ENCODE measurements at regions not wholly inside any gene's neighbourhood (a gene's known extent, or its start where the extent isn't known, plus 50 kb on each side); places are given as distances from the start of the nearest gene placed in this dataset.

DNA sequence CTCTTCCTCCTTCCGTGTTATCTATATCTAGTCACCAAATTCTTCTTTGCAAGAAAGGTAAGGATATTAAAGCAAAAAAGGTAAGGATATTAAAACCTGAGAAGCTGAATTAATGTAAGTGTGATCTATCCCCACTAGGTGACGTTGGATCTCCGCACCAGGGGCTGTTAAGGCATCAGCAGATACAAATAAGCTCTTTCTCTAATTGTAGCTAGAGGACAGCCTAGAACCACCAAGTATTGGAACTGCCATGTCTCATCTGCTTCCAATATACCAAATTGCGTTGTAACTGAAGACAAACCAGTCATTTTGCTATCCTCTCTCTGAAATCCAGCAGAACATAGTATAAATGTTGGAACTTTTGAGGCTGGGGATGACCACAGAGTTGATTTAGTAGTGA, 471.2 kb upstream of the TGFBR2 start:
- intact Hi-C loops (cut with micrococcal nuclease; ENCODE audit: unreplicated experiment) = no loop called here

DNA sequence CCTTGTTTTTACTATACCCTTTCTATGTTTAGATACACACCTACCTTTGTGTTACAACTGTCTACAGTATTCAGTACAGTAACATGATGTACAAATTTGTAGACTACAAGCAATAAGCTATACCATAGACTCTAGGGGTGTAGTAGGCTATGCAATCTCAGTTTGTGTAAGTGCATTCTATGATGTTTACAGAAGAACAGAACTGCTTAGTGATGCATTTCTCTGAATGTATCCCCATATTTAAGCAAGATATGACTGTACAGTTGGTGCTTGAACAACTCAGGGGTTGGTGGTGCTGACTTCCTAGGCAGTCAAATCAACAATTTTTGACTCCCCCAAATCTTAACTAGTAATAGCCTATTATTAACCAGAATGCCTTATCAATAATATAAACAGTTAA, 467.1 kb upstream of the TGFBR2 start:
- no peaks in the 10 kb centered on the region for H3K9me3 ChIP-seq (ENCODE audit: control insufficient read depth, insufficient read depth, low read depth, low read length)
- ATAC-seq = no peak
- TF ChIP-seq TCF7L2 (IDR thresholded peaks at IDR 0.05; ENCODE audit: low read depth, low read length) = no peak
- TF ChIP-seq, protein P1, sequence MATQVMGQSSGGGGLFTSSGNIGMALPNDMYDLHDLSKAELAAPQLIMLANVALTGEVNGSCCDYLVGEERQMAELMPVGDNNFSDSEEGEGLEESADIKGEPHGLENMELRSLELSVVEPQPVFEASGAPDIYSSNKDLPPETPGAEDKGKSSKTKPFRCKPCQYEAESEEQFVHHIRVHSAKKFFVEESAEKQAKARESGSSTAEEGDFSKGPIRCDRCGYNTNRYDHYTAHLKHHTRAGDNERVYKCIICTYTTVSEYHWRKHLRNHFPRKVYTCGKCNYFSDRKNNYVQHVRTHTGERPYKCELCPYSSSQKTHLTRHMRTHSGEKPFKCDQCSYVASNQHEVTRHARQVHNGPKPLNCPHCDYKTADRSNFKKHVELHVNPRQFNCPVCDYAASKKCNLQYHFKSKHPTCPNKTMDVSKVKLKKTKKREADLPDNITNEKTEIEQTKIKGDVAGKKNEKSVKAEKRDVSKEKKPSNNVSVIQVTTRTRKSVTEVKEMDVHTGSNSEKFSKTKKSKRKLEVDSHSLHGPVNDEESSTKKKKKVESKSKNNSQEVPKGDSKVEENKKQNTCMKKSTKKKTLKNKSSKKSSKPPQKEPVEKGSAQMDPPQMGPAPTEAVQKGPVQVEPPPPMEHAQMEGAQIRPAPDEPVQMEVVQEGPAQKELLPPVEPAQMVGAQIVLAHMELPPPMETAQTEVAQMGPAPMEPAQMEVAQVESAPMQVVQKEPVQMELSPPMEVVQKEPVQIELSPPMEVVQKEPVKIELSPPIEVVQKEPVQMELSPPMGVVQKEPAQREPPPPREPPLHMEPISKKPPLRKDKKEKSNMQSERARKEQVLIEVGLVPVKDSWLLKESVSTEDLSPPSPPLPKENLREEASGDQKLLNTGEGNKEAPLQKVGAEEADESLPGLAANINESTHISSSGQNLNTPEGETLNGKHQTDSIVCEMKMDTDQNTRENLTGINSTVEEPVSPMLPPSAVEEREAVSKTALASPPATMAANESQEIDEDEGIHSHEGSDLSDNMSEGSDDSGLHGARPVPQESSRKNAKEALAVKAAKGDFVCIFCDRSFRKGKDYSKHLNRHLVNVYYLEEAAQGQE (IDR thresholded peaks at IDR 0.05; ENCODE audit: insufficient read depth in 1 of 2, low read depth in 2 of 2, low read length in 1 of 2) = no peak
- TF ChIP-seq, protein P2, sequence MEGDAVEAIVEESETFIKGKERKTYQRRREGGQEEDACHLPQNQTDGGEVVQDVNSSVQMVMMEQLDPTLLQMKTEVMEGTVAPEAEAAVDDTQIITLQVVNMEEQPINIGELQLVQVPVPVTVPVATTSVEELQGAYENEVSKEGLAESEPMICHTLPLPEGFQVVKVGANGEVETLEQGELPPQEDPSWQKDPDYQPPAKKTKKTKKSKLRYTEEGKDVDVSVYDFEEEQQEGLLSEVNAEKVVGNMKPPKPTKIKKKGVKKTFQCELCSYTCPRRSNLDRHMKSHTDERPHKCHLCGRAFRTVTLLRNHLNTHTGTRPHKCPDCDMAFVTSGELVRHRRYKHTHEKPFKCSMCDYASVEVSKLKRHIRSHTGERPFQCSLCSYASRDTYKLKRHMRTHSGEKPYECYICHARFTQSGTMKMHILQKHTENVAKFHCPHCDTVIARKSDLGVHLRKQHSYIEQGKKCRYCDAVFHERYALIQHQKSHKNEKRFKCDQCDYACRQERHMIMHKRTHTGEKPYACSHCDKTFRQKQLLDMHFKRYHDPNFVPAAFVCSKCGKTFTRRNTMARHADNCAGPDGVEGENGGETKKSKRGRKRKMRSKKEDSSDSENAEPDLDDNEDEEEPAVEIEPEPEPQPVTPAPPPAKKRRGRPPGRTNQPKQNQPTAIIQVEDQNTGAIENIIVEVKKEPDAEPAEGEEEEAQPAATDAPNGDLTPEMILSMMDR (IDR thresholded peaks at IDR 0.05) = no peak
- TF ChIP-seq SIN3A (IDR thresholded peaks at IDR 0.05; ENCODE audit: borderline replicate concordance, insufficient read depth, low read depth, low read length) = no peak
- TF ChIP-seq POLR2AphosphoS5 (IDR thresholded peaks at IDR 0.05; ENCODE audit: low read depth, low read length) = no peak
- no peaks in the 10 kb centered on the region for H3K27me3 ChIP-seq (ENCODE audit: control insufficient read depth, insufficient read depth, low read length)
- intact Hi-C loops (cut with micrococcal nuclease; ENCODE audit: unreplicated experiment) = no loop called here
- CTCF ChIA-PET = interaction anchor here (0.6 to 0.7 kb wide), 2 partner anchors 20 to 94 kb away, joined by 3 to 10 read pairs; no protein-coding TSS in a partner anchor
- no peak overlapping the region for H3K4me3 ChIP-seq (ENCODE audit: low read depth in 2 of 2, low read length in 2 of 2)
- H3K4me1 ChIP-seq (ENCODE audit: control insufficient read depth, insufficient read depth, low read length) = no peaks in the 10 kb centered on the region
- H3K36me3 ChIP-seq (ENCODE audit: control insufficient read depth, insufficient read depth, low read length) = no peaks in the 10 kb centered on the region
- no TSS peak for BruUV-seq (replicated peaks)
- DNase-seq (ENCODE audit: low read depth, low spot score) = no peak
- in situ Hi-C loops (cut with HindIII; ENCODE audit: low pct_unique_long_range_greater_than_20kb, low sequenced_read_pairs) = no loop called here
- POLR2A ChIA-PET = no interaction called here
- H3K27ac ChIP-seq (ENCODE audit: low read length) = no peak overlapping the region

More for the DNA sequence above, 471.2 kb upstream of the TGFBR2 start:
- CTCF ChIA-PET = interaction anchor here (0.7 to 1.3 kb wide), 5 partner anchors 63 to 302 kb away, joined by 3 to 6 read pairs (median 3); no protein-coding TSS in a partner anchor
- Histone ChIP-seq H3K27me3 (ENCODE audit: control insufficient read depth, insufficient read depth, low read length) (no peaks in the 10 kb centered on the region), H3K4me1 (ENCODE audit: control insufficient read depth, insufficient read depth, low read length) (no peaks in the 10 kb centered on the region), H3K36me3 (ENCODE audit: control insufficient read depth, insufficient read depth, low read length) (no peaks in the 10 kb centered on the region), H3K4me3 (ENCODE audit: low read depth in 2 of 2, low read length in 2 of 2) (no peak overlapping the region), H3K27ac (ENCODE audit: low read length) (no peak overlapping the region), H3K9me3 (ENCODE audit: control insufficient read depth, insufficient read depth, low read depth, low read length) (no peaks in the 10 kb centered on the region)
- DNase-seq (ENCODE audit: low read depth, low spot score) = peak; percentile 32
- POLR2A ChIA-PET = no interaction called here
- no TSS peak for BruUV-seq (replicated peaks)
- TF ChIP-seq TCF7L2 (IDR thresholded peaks at IDR 0.05; ENCODE audit: low read depth, low read length) (no peak), POLR2AphosphoS5 (IDR thresholded peaks at IDR 0.05; ENCODE audit: low read depth, low read length) (no peak)
- TF ChIP-seq, protein P2 (IDR thresholded peaks at IDR 0.05) = peak; percentile 69
- in situ Hi-C loops (cut with HindIII; ENCODE audit: low pct_unique_long_range_greater_than_20kb, low sequenced_read_pairs) = no loop called here
- ATAC-seq = no peak

Data from Panc1 (cell line).